ENCODE measurements at regions not wholly inside any gene's neighbourhood (a gene's known extent, or its start where the extent isn't known, plus 50 kb on each side); places are given as distances from the start of the nearest gene placed in this dataset.
A peak's percentile ranks its signal among the peaks of the same experiment; 100 is the strongest.

- DNase-seq = no peak
- Histone ChIP-seq H3K56ac (ENCODE audit: low read length) (no peak overlapping the region), H3K79me2 (ENCODE audit: control insufficient read depth, insufficient read depth, low read length) (no peaks in the 10 kb centered on the region), H3K4me2 (ENCODE audit: low read length) (no peak overlapping the region), H2BK5ac (ENCODE audit: low read length) (no peak overlapping the region), H3K9ac (ENCODE audit: low read length) (no peak overlapping the region), H3K23ac (ENCODE audit: low read length) (no peak overlapping the region), H3K4ac (ENCODE audit: low read depth, low read length) (no peak overlapping the region), H4K8ac (ENCODE audit: low read depth, low read length) (no peak overlapping the region), H2BK15ac (replicated peaks; ENCODE audit: low read depth) (no peak overlapping the region), H3K27me3 (ENCODE audit: insufficient read depth, low read length, poor library complexity) (no peaks in the 10 kb centered on the region), H4K5ac (ENCODE audit: low read length) (no peak overlapping the region), H3K18ac (ENCODE audit: low read length) (no peak overlapping the region), H3K4me1 (ENCODE audit: control insufficient read depth, low read depth, low read length) (no peaks in the 10 kb centered on the region), H3K27ac (ENCODE audit: low read depth, low read length) (no peak overlapping the region), H2BK120ac (ENCODE audit: low read depth, low read length) (no peak overlapping the region), H2AK5ac (ENCODE audit: low read length) (no peak overlapping the region), H3K4me3 (ENCODE audit: low read length) (no peak overlapping the region), H3K36me3 (ENCODE audit: control insufficient read depth, insufficient read depth, low read length) (no peaks in the 10 kb centered on the region), H3K79me1 (ENCODE audit: low read length) (no peaks in the 10 kb centered on the region)
- no CpG with 5 or more reads among the region's 7 CpGs for WGBS (ENCODE audit: extremely low coverage, insufficient coverage, low lambda C conversion rate)
These were observed 111.2 kb upstream of the CST7 start for GRCh38 chr20:24837781-24838450.

DNA sequence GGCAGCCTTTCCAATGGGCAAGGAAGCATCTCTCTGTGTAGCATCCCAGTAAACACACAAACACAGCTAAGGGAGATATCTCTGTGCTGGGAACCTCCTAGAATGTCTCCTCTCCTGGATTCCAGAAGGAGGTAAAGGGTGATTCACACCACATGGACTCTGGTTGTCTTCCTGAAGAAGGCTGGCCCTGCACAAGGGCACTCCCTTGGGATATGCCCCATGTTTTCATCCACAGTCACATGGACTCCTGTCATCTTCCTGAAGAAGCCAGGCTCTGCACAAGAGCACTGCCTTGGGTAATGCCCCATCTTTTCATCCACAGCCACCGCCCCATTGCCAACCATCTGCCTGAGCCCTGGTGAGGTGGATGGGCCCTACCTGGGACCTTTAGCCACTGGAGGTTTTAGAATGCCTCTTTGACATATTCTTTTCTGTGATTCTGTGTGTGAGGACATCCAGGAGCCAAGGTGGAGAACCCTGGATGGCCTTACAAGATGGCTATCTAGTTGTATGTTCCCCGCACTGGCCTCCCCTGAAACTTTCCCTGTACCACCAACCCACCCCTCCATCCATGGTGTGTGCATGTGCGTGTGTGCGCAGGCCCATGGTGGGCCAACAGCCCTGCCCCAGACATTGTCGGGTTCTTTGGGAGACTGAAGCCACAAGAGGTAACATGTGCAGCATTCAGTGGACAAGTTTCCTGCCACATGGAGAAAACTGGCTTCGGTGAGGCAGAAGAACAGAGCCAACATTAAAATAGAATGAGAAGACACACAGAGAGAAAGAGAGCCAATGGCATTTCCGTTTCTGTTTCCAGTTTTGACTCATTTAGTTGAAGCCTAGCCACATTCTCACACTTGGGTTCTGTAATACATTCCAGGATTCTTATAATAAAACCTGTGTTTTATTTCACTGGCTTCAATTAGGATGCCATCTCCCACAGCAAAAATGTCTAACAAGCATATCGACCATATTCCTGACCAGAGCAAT is 110.2 kb upstream of the CST7 start:
- Histone ChIP-seq H3K79me2 (ENCODE audit: control insufficient read depth, insufficient read depth, low read length) (no peaks in the 10 kb centered on the region), H2BK15ac (replicated peaks; ENCODE audit: low read depth) (no peak overlapping the region), H3K23ac (ENCODE audit: low read length) (no peak overlapping the region), H2BK5ac (ENCODE audit: low read length) (no peak overlapping the region), H3K4me1 (ENCODE audit: control insufficient read depth, low read depth, low read length) (no peaks in the 10 kb centered on the region), H3K4me2 (ENCODE audit: low read length) (no peak overlapping the region), H3K27me3 (ENCODE audit: insufficient read depth, low read length, poor library complexity) (no peaks in the 10 kb centered on the region), H2AK5ac (ENCODE audit: low read length) (no peak overlapping the region), H4K8ac (ENCODE audit: low read depth, low read length) (no peak overlapping the region), H4K5ac (ENCODE audit: low read length) (no peak overlapping the region), H2BK120ac (ENCODE audit: low read depth, low read length) (no peak overlapping the region), H3K9ac (ENCODE audit: low read length) (no peak overlapping the region), H3K79me1 (ENCODE audit: low read length) (no peaks in the 10 kb centered on the region), H3K4ac (ENCODE audit: low read depth, low read length) (no peak overlapping the region), H3K56ac (ENCODE audit: low read length) (no peak overlapping the region), H3K18ac (ENCODE audit: low read length) (no peak overlapping the region), H3K36me3 (ENCODE audit: control insufficient read depth, insufficient read depth, low read length) (no peaks in the 10 kb centered on the region), H3K4me3 (ENCODE audit: low read length) (no peak overlapping the region), H3K27ac (ENCODE audit: low read depth, low read length) (no peak overlapping the region)
- DNase-seq = no peak
- WGBS (ENCODE audit: extremely low coverage, insufficient coverage, low lambda C conversion rate) = no CpG with 5 or more reads among the region's 8 CpGs

DNA sequence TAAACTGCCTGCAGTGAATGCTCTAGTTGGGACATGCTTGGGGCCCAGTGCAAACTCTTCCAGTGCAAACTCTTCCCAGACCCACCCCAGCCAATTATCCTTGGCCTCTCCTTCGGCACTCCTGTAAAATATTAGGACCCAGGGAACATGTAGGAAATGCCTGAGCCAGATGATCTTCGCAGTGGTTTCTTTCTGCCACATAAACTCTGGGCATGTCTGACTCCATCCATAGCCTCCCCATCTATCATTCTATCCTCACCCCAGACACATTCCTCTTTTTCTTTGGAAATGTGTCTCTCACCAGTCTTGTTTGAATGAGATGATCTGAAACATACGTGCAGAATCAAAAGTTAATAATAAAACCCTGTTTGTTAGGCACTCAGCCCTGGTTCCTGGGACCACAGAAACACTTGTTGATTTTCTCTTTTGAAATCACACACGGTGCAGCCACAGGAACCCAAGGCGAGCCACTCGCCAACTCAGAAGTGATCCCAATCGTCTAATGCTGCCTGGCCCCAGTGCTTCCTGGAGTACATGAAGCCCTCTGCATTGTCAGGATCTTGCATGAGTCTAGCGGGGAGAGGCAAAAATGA is 108.9 kb upstream of the CST7 start:
- H4K8ac ChIP-seq (ENCODE audit: low read depth, low read length) = no peak overlapping the region
- no peak for DNase-seq
- H3K56ac ChIP-seq (ENCODE audit: low read length) = no peak overlapping the region
- no peak overlapping the region for H2BK15ac ChIP-seq (replicated peaks; ENCODE audit: low read depth)
- H3K79me1 ChIP-seq (ENCODE audit: low read length) = no peaks in the 10 kb centered on the region
- no peak overlapping the region for H3K23ac ChIP-seq (ENCODE audit: low read length)
- H4K5ac ChIP-seq (ENCODE audit: low read length) = no peak overlapping the region
- no peaks in the 10 kb centered on the region for H3K36me3 ChIP-seq (ENCODE audit: control insufficient read depth, insufficient read depth, low read length)
- no peak overlapping the region for H3K4me2 ChIP-seq (ENCODE audit: low read length)
- H3K18ac ChIP-seq (ENCODE audit: low read length) = no peak overlapping the region
- no peak overlapping the region for H3K4me3 ChIP-seq (ENCODE audit: low read length)
- WGBS (ENCODE audit: extremely low coverage, insufficient coverage, low lambda C conversion rate) = no CpG with 5 or more reads among the region's 8 CpGs
- H3K27me3 ChIP-seq (ENCODE audit: insufficient read depth, low read length, poor library complexity) = no peaks in the 10 kb centered on the region
- H3K27ac ChIP-seq (ENCODE audit: low read depth, low read length) = no peak overlapping the region
- H3K4me1 ChIP-seq (ENCODE audit: control insufficient read depth, low read depth, low read length) = no peaks in the 10 kb centered on the region
- H2AK5ac ChIP-seq (ENCODE audit: low read length) = no peak overlapping the region
- no peak overlapping the region for H3K9ac ChIP-seq (ENCODE audit: low read length)
- no peak overlapping the region for H2BK120ac ChIP-seq (ENCODE audit: low read depth, low read length)
- no peak overlapping the region for H3K4ac ChIP-seq (ENCODE audit: low read depth, low read length)
- H2BK5ac ChIP-seq (ENCODE audit: low read length) = no peak overlapping the region
- H3K79me2 ChIP-seq (ENCODE audit: control insufficient read depth, insufficient read depth, low read length) = no peaks in the 10 kb centered on the region

DNA sequence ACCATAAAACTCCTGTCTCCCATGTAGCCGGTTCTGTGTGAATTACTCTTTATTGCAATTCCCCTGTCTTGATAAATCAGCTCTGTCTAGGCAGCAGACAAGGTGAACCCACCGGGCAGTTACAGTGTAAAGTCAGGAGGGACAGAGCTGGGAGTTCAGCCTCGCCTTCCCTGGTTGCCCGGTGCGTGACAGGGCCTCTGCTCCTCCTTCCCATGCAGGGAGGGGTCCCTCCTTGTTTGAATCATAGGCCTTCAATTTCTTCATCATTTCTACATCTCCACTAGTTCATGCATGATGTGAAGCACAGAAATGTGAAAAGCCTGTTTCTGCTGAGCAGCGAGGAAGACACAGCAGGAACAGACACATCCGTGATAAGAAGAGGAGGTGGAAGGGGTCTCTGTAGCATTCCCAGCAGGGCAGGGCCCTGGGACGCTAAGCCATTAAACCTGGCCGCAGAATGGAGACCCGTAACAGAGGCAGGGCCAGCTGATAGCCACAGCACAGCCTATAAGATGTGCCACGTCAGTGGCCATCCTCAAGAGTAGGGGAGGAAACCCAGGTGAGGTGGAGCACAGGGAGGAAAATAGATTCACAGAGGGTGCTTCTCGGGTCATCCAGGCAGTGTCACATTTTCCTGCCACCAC is 106.7 kb upstream of the CST7 start:
- DNase-seq = peak; percentile 37
- Histone ChIP-seq H4K8ac (ENCODE audit: low read depth, low read length) (no peak overlapping the region), H4K5ac (ENCODE audit: low read length) (no peak overlapping the region), H3K4ac (ENCODE audit: low read depth, low read length) (no peak overlapping the region), H3K4me1 (ENCODE audit: control insufficient read depth, low read depth, low read length) (no peaks in the 10 kb centered on the region), H2BK5ac (ENCODE audit: low read length) (no peak overlapping the region), H3K4me2 (ENCODE audit: low read length) (no peak overlapping the region), H2BK15ac (replicated peaks; ENCODE audit: low read depth) (no peak overlapping the region), H3K79me2 (ENCODE audit: control insufficient read depth, insufficient read depth, low read length) (no peaks in the 10 kb centered on the region), H3K27ac (ENCODE audit: low read depth, low read length) (no peak overlapping the region), H3K36me3 (ENCODE audit: control insufficient read depth, insufficient read depth, low read length) (no peaks in the 10 kb centered on the region), H3K27me3 (ENCODE audit: insufficient read depth, low read length, poor library complexity) (no peaks in the 10 kb centered on the region), H3K56ac (ENCODE audit: low read length) (no peak overlapping the region), H3K18ac (ENCODE audit: low read length) (no peak overlapping the region), H2AK5ac (ENCODE audit: low read length) (no peak overlapping the region), H3K79me1 (ENCODE audit: low read length) (no peaks in the 10 kb centered on the region), H3K9ac (ENCODE audit: low read length) (no peak overlapping the region), H3K23ac (ENCODE audit: low read length) (no peak overlapping the region), H2BK120ac (ENCODE audit: low read depth, low read length) (no peak overlapping the region), H3K4me3 (ENCODE audit: low read length) (no peak overlapping the region)
- no CpG with 5 or more reads among the region's 12 CpGs for WGBS (ENCODE audit: extremely low coverage, insufficient coverage, low lambda C conversion rate)

DNA sequence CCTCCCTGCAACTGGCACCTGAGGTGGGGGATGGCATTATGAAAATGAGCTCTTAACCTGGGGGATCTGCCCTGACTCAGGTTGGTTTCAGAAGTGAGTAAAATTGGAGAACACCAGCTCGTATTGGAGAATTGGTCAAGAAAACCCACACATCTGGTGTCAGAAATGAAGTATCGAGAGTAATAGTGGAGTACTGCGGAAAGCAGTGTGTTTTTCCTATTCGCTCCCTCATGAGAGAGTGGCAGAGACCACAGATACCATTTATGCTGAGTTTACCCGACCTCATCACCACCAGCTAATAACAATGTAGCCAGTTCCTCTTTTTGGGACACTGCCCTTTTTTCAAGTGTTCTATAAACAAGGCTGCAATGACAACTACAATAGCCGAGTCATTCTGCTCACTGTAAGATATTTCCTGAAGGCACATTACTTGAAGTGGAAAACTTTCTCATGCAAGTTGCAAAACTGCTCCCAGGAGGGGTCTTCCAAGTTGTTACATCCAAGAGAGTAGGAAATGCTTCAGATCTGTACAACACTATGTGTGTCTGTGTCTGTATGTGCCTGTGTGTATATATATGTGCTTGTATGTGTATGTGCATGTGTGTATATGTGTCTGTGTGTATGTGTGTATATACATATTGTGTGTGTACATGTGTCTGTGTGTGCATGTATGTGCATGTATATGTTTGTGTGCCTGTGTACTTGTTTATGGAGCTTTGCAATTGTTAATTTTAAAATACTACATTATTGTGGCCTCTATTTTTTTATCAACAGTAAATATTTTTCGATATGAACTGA is 106.0 kb upstream of the CST7 start:
- H3K27ac ChIP-seq (ENCODE audit: low read depth, low read length) = no peak overlapping the region
- no peaks in the 10 kb centered on the region for H3K36me3 ChIP-seq (ENCODE audit: control insufficient read depth, insufficient read depth, low read length)
- H3K4me3 ChIP-seq (ENCODE audit: low read length) = no peak overlapping the region
- H4K5ac ChIP-seq (ENCODE audit: low read length) = no peak overlapping the region
- no peak overlapping the region for H4K8ac ChIP-seq (ENCODE audit: low read depth, low read length)
- no peak overlapping the region for H3K4ac ChIP-seq (ENCODE audit: low read depth, low read length)
- no CpG with 5 or more reads among the region's 7 CpGs for WGBS (ENCODE audit: extremely low coverage, insufficient coverage, low lambda C conversion rate)
- no peak overlapping the region for H2BK120ac ChIP-seq (ENCODE audit: low read depth, low read length)
- DNase-seq = peak; percentile 17
- no peak overlapping the region for H2BK15ac ChIP-seq (replicated peaks; ENCODE audit: low read depth)
- no peak overlapping the region for H2BK5ac ChIP-seq (ENCODE audit: low read length)
- no peaks in the 10 kb centered on the region for H3K79me1 ChIP-seq (ENCODE audit: low read length)
- H3K18ac ChIP-seq (ENCODE audit: low read length) = no peak overlapping the region
- H3K4me1 ChIP-seq (ENCODE audit: control insufficient read depth, low read depth, low read length) = no peaks in the 10 kb centered on the region
- no peak overlapping the region for H3K4me2 ChIP-seq (ENCODE audit: low read length)
- no peaks in the 10 kb centered on the region for H3K27me3 ChIP-seq (ENCODE audit: insufficient read depth, low read length, poor library complexity)
- no peak overlapping the region for H2AK5ac ChIP-seq (ENCODE audit: low read length)
- H3K79me2 ChIP-seq (ENCODE audit: control insufficient read depth, insufficient read depth, low read length) = no peaks in the 10 kb centered on the region
- no peak overlapping the region for H3K9ac ChIP-seq (ENCODE audit: low read length)
- no peak overlapping the region for H3K23ac ChIP-seq (ENCODE audit: low read length)
- no peak overlapping the region for H3K56ac ChIP-seq (ENCODE audit: low read length)
